Lower leg skin (tissue), 3 donors: ENCODE measurements at regions not wholly inside any gene's neighbourhood (a gene's known extent, or its start where the extent isn't known, plus 50 kb on each side); places are given as distances from the start of the nearest gene placed in this dataset.

Source experiments
- POLR2A ChIP-seq, 2 donors: fragments of 450-650 bp; IDR thresholded peaks; one replicate each; pipeline ENCODE4 v1.6.1; 2016 to 2017; ENCODE audit warnings: antibody characterized with exemption in 2 of 2, mild to moderate bottlenecking in 1 of 2, moderate library complexity in 1 of 2
- TF ChIP-seq, protein P1 (sequence below), 3 donors: fragments of 450-650 bp; IDR thresholded peaks; one replicate each; pipeline ENCODE4 v1.5.1; 2016; ENCODE audit warnings: antibody characterized with exemption in 3 of 3, mild to moderate bottlenecking in 3 of 3, moderate library complexity in 2 of 3

DNA sequence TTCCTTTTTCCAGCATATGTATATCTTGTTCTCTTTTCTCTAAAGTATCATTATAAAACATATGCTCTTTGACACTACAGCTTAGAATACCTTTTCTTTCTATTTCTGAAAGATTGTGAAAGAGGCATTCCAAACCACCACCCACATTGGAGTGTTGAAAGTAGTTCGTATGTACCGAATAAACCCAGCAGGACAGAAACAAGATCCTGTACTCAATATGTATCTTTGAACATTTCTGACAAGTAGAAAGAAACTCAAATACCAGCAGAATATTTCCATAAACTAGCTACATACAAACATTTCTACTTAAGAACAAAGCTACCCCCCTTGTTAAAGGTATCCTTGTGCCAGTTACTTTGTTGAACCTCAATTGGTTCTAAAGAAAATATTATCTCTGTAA, 415.3 kb upstream of the ALCAM start:
- TF ChIP-seq, protein P1, sequence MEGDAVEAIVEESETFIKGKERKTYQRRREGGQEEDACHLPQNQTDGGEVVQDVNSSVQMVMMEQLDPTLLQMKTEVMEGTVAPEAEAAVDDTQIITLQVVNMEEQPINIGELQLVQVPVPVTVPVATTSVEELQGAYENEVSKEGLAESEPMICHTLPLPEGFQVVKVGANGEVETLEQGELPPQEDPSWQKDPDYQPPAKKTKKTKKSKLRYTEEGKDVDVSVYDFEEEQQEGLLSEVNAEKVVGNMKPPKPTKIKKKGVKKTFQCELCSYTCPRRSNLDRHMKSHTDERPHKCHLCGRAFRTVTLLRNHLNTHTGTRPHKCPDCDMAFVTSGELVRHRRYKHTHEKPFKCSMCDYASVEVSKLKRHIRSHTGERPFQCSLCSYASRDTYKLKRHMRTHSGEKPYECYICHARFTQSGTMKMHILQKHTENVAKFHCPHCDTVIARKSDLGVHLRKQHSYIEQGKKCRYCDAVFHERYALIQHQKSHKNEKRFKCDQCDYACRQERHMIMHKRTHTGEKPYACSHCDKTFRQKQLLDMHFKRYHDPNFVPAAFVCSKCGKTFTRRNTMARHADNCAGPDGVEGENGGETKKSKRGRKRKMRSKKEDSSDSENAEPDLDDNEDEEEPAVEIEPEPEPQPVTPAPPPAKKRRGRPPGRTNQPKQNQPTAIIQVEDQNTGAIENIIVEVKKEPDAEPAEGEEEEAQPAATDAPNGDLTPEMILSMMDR (IDR thresholded peaks at IDR 0.05): no peak
- no peak for TF ChIP-seq POLR2A (IDR thresholded peaks at IDR 0.05)
